Sigmoid colon (tissue), 4 donors: ENCODE measurements at regions not wholly inside any gene's neighbourhood (a gene's known extent, or its start where the extent isn't known, plus 50 kb on each side); places are given as distances from the start of the nearest gene placed in this dataset.

Source experiments
- POLR2AphosphoS5 ChIP-seq, 4 donors: sonication (generic); formaldehyde crosslinking; IDR thresholded peaks; one replicate each; pipeline ENCODE4 v1.6.1; 2017; ENCODE audit warnings: antibody characterized with exemption in 4 of 4
- TF ChIP-seq, protein P1 (sequence below), 4 experiments: fragments of 450-650 bp in 3 of 4; fragments of 200-600 bp in 1 of 4; IDR thresholded peaks; one replicate each; pipeline ENCODE4 v1.5.1; 2016 to 2019; ENCODE audit warnings: antibody characterized with exemption in 4 of 4, mild to moderate bottlenecking in 3 of 4, moderate library complexity in 2 of 4

GRCh38 chr4:181810711-181811110, 432.5 kb upstream of the TENM3 start:
- TF ChIP-seq, protein P1, sequence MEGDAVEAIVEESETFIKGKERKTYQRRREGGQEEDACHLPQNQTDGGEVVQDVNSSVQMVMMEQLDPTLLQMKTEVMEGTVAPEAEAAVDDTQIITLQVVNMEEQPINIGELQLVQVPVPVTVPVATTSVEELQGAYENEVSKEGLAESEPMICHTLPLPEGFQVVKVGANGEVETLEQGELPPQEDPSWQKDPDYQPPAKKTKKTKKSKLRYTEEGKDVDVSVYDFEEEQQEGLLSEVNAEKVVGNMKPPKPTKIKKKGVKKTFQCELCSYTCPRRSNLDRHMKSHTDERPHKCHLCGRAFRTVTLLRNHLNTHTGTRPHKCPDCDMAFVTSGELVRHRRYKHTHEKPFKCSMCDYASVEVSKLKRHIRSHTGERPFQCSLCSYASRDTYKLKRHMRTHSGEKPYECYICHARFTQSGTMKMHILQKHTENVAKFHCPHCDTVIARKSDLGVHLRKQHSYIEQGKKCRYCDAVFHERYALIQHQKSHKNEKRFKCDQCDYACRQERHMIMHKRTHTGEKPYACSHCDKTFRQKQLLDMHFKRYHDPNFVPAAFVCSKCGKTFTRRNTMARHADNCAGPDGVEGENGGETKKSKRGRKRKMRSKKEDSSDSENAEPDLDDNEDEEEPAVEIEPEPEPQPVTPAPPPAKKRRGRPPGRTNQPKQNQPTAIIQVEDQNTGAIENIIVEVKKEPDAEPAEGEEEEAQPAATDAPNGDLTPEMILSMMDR (IDR thresholded peaks at IDR 0.05) = no peak
- TF ChIP-seq POLR2AphosphoS5 (IDR thresholded peaks at IDR 0.05) = no peak
